22Rv1 (cell line): ENCODE measurements at regions not wholly inside any gene's neighbourhood (a gene's known extent, or its start where the extent isn't known, plus 50 kb on each side); places are given as distances from the start of the nearest gene placed in this dataset.

Source experiments
- ZFX ChIP-seq: fragments of 450-650 bp; IDR thresholded peaks from 2 replicates; pipeline ENCODE4 v1.6.1; 2017; ENCODE audit warnings: antibody characterized with exemption, borderline replicate concordance
- TF ChIP-seq, protein P1 (sequence below): fragments of 450-650 bp; IDR thresholded peaks from 2 replicates; pipeline ENCODE4 v1.5.1; 2017; ENCODE audit warnings: mild to moderate bottlenecking

DNA sequence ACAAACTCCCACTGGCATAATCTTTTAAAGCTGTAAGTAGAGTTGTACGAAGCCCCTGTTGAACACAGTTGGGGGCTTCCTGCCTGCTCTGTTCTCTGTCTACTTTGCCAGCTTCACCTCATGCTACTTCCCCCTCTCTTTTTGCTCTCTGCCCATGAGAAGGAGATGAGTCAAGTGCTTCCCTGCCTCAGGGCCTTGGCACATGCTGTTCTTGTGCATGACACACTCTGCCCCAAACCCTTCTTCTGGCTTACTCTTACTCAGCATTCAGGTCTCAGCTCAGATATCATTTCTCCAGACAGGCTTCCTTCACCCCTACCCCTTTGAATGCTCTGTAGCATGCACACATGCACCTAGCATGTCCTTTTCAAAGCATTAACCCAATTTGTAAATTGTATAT is 208.8 kb downstream of the FOXD2 start:
- TF ChIP-seq, protein P1, sequence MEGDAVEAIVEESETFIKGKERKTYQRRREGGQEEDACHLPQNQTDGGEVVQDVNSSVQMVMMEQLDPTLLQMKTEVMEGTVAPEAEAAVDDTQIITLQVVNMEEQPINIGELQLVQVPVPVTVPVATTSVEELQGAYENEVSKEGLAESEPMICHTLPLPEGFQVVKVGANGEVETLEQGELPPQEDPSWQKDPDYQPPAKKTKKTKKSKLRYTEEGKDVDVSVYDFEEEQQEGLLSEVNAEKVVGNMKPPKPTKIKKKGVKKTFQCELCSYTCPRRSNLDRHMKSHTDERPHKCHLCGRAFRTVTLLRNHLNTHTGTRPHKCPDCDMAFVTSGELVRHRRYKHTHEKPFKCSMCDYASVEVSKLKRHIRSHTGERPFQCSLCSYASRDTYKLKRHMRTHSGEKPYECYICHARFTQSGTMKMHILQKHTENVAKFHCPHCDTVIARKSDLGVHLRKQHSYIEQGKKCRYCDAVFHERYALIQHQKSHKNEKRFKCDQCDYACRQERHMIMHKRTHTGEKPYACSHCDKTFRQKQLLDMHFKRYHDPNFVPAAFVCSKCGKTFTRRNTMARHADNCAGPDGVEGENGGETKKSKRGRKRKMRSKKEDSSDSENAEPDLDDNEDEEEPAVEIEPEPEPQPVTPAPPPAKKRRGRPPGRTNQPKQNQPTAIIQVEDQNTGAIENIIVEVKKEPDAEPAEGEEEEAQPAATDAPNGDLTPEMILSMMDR, result no peak
- TF ChIP-seq ZFX, result no peak
